Loucy (cell line): ENCODE measurements at regions not wholly inside any gene's neighbourhood (a gene's known extent, or its start where the extent isn't known, plus 50 kb on each side); places are given as distances from the start of the nearest gene placed in this dataset.

Source experiments
- H2AFZ ChIP-seq: fragments of 200-600 bp; sonication (generic); 2 replicates; pipeline ENCODE4 v1.6.0; 2016; ENCODE audit warnings: antibody characterized with exemption, mild to moderate bottlenecking, low read length, moderate library complexity
- H3F3A ChIP-seq: fragments of 200-600 bp; 2 replicates; pipeline ENCODE4 v1.6.0; 2016; ENCODE audit warnings: antibody characterized with exemption, low read depth, mild to moderate bottlenecking
- H3K27me3 ChIP-seq: fragments of 200-600 bp; sonication (generic); 2 replicates; pipeline ENCODE4 v1.6.1; 2014; ENCODE audit warnings: low read length, mild to moderate bottlenecking; ENCODE audit not compliant: insufficient read depth, poor library complexity, severe bottlenecking
- H3K36me3 ChIP-seq: fragments of 200-600 bp; sonication (generic); 2 replicates; pipeline ENCODE4 v1.6.1; 2016; ENCODE audit warnings: low read length; ENCODE audit not compliant: insufficient read depth
- H3K4me1 ChIP-seq: fragments of 200-600 bp; sonication (generic); 2 replicates; pipeline ENCODE4 v1.5.1; 2014; ENCODE audit warnings: low read length, mild to moderate bottlenecking; ENCODE audit not compliant: insufficient read depth, poor library complexity, severe bottlenecking
- H3K4me2 ChIP-seq: fragments of 200-600 bp; sonication (generic); 2 replicates; pipeline ENCODE4 v1.6.0; 2014; ENCODE audit warnings: antibody characterized with exemption, low read length, low read depth, mild to moderate bottlenecking; ENCODE audit not compliant: poor library complexity, severe bottlenecking
- H3K4me3 ChIP-seq: fragments of 200-600 bp; sonication (generic); 2 replicates; pipeline ENCODE4 v1.5.1; 2014; ENCODE audit warnings: low read length, mild to moderate bottlenecking, mixed read lengths; ENCODE audit not compliant: poor library complexity, severe bottlenecking
- H3K79me2 ChIP-seq: fragments of 200-600 bp; sonication (generic); 2 replicates; pipeline ENCODE4 v1.6.1; 2014; ENCODE audit warnings: low read length; ENCODE audit not compliant: insufficient read depth
- H3K9ac ChIP-seq: fragments of 200-600 bp; sonication (generic); 2 replicates; pipeline ENCODE4 v1.6.0; 2014; ENCODE audit warnings: mild to moderate bottlenecking, low read depth, low read length, moderate library complexity; ENCODE audit not compliant: poor library complexity, severe bottlenecking
- H3K9me2 ChIP-seq: fragments of 200-600 bp; sonication (generic); replicated peaks from 2 replicates; pipeline ENCODE4 v1.6.1; 2016; ENCODE audit warnings: low read depth, low read length, mixed read lengths
- H3K9me3 ChIP-seq: fragments of 200-600 bp; sonication (generic); 2 replicates; pipeline ENCODE4 v1.6.1; 2014; ENCODE audit warnings: mild to moderate bottlenecking, antibody characterized with exemption, low read length, low read depth; ENCODE audit not compliant: insufficient read depth
- H4K20me1 ChIP-seq: fragments of 200-600 bp; sonication (generic); 2 replicates; pipeline ENCODE4 v1.6.0; 2014; ENCODE audit warnings: antibody characterized with exemption, low read length, mild to moderate bottlenecking; ENCODE audit not compliant: insufficient read depth, poor library complexity, severe bottlenecking
- CTCF ChIP-seq: fragments of 200-600 bp; sonication (generic); conservative IDR thresholded peaks from 2 replicates; pipeline ENCODE4 v1.5.1; 2014; ENCODE audit warnings: mild to moderate bottlenecking, antibody characterized with exemption, low read length
- EZH2phosphoT487 ChIP-seq: fragments of 200-600 bp; IDR thresholded peaks from 2 replicates; pipeline ENCODE4 v1.6.1; 2018; ENCODE audit warnings: antibody characterized with exemption, mild to moderate bottlenecking, moderate library complexity, borderline replicate concordance

GRCh38 chr10:64750672-64751071 lies 1229.5 kb downstream of the REEP3 start:
- Histone ChIP-seq H3K9me2 (no peaks in the 10 kb centered on the region), H3K4me3 (no peak overlapping the region), H3F3A (no peaks in the 10 kb centered on the region), H4K20me1 (no peaks in the 10 kb centered on the region), H2AFZ (no peak overlapping the region), H3K9me3 (no peaks in the 10 kb centered on the region), H3K27me3 (no peaks in the 10 kb centered on the region), H3K4me1 (no peaks in the 10 kb centered on the region), H3K9ac (no peak overlapping the region), H3K36me3 (no peaks in the 10 kb centered on the region), H3K4me2 (no peak overlapping the region), H3K79me2 (no peaks in the 10 kb centered on the region)
- TF ChIP-seq CTCF = no peak
- TF ChIP-seq EZH2phosphoT487 = no peak

- Histone ChIP-seq H3K36me3 (no peaks in the 10 kb centered on the region), H3K79me2 (no peaks in the 10 kb centered on the region), H2AFZ (no peak overlapping the region), H3K27me3 (no peaks in the 10 kb centered on the region), H3K9ac (no peak overlapping the region), H3K4me2 (no peak overlapping the region), H3K4me1 (no peaks in the 10 kb centered on the region), H3K9me3 (no peaks in the 10 kb centered on the region), H3K9me2 (no peaks in the 10 kb centered on the region), H4K20me1 (no peaks in the 10 kb centered on the region), H3F3A (no peaks in the 10 kb centered on the region), H3K4me3 (no peak overlapping the region)
- TF ChIP-seq CTCF = no peak
- no peak for TF ChIP-seq EZH2phosphoT487
Measured at GRCh38 chr10:64753516-64753915, 1232.3 kb downstream of the REEP3 start.

DNA sequence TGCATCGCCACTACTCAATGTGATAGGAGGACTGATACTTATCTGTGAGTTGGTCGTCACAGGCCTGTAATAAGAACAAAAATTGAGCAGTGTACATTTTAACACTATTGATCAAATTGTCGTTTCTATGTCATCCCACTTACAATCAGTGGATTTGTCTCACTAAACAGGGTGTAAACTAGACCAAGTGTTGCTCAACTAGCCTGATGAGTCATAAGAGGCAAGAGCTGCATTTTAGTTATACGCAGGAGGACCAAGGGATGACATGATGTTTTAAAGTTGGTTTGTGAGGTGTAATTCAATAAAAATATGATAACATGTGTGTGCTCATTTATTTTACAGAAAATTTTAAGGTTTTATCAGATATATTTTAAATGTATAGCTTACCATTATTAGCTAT lies 1239.2 kb downstream of the REEP3 start:
- no peaks in the 10 kb centered on the region for H3K79me2 ChIP-seq
- H3K36me3 ChIP-seq = no peaks in the 10 kb centered on the region
- no peaks in the 10 kb centered on the region for H3K9me2 ChIP-seq
- no peaks in the 10 kb centered on the region for H3F3A ChIP-seq
- no peak overlapping the region for H3K4me2 ChIP-seq
- H3K9me3 ChIP-seq = no peaks in the 10 kb centered on the region
- TF ChIP-seq EZH2phosphoT487 = no peak
- TF ChIP-seq CTCF = no peak
- H3K9ac ChIP-seq = no peak overlapping the region
- no peaks in the 10 kb centered on the region for H3K4me1 ChIP-seq
- no peaks in the 10 kb centered on the region for H4K20me1 ChIP-seq
- no peak overlapping the region for H3K4me3 ChIP-seq
- H2AFZ ChIP-seq = no peak overlapping the region
- no peaks in the 10 kb centered on the region for H3K27me3 ChIP-seq
